ENCODE measurements at regions not wholly inside any gene's neighbourhood (a gene's known extent, or its start where the extent isn't known, plus 50 kb on each side); places are given as distances from the start of the nearest gene placed in this dataset.

- no peak for DNase-seq (ENCODE audit: low read depth in 2 of 2)
These were observed 504.0 kb downstream of the SHQ1 start for GRCh38 chr3:72344236-72344635.

GRCh38 chr3:72343078-72343477 lies 505.2 kb downstream of the SHQ1 start:
- peak in 1 of 2 donors; percentile 16 for DNase-seq (ENCODE audit: low read depth in 2 of 2)

GRCh38 chr3:72342450-72342849 lies 505.8 kb downstream of the SHQ1 start:
- DNase-seq (ENCODE audit: low read depth in 2 of 2): no peak

- no peak for DNase-seq (ENCODE audit: low read depth in 2 of 2)
These were observed 506.3 kb downstream of the SHQ1 start for GRCh38 chr3:72341920-72342319.

GRCh38 chr3:72341380-72341770 lies 506.9 kb downstream of the SHQ1 start:
- no peak for DNase-seq (ENCODE audit: low read depth in 2 of 2)

- DNase-seq (ENCODE audit: low read depth in 2 of 2): no peak
These were observed 507.5 kb downstream of the SHQ1 start for GRCh38 chr3:72340476-72341379.

GRCh38 chr3:72340056-72340455 lies 508.2 kb downstream of the SHQ1 start:
- DNase-seq (ENCODE audit: low read depth in 2 of 2): no peak

- DNase-seq (ENCODE audit: low read depth in 2 of 2): no peak
These were observed 508.6 kb downstream of the SHQ1 start for GRCh38 chr3:72339670-72340030.

GRCh38 chr3:72338942-72339669 lies 509.1 kb downstream of the SHQ1 start:
- DNase-seq (ENCODE audit: low read depth in 2 of 2): peak; percentile 25 to 62

- DNase-seq (ENCODE audit: low read depth in 2 of 2): peak in 1 of 2 donors; percentile 44
These were observed 509.9 kb downstream of the SHQ1 start for GRCh38 chr3:72338082-72338941.

- no peak for DNase-seq (ENCODE audit: low read depth in 2 of 2)
These were observed 510.8 kb downstream of the SHQ1 start for GRCh38 chr3:72337480-72337855.

- no peak for DNase-seq (ENCODE audit: low read depth in 2 of 2)
These were observed 511.3 kb downstream of the SHQ1 start for GRCh38 chr3:72336821-72337479.

GRCh38 chr3:72336114-72336651 lies 512.1 kb downstream of the SHQ1 start:
- no peak for DNase-seq (ENCODE audit: low read depth in 2 of 2)

GRCh38 chr3:72335458-72336095 lies 512.7 kb downstream of the SHQ1 start:
- no peak for DNase-seq (ENCODE audit: low read depth in 2 of 2)

GRCh38 chr3:72334681-72335457 lies 513.4 kb downstream of the SHQ1 start:
- DNase-seq (ENCODE audit: low read depth in 2 of 2): no peak

GRCh38 chr3:72332689-72333088 lies 515.6 kb downstream of the SHQ1 start:
- DNase-seq (ENCODE audit: low read depth in 2 of 2): no peak

- DNase-seq (ENCODE audit: low read depth in 2 of 2): no peak
These were observed 516.2 kb downstream of the SHQ1 start for GRCh38 chr3:72332036-72332435.

GRCh38 chr3:72331076-72331475 lies 517.2 kb downstream of the SHQ1 start:
- no peak for DNase-seq (ENCODE audit: low read depth in 2 of 2)

- DNase-seq (ENCODE audit: low read depth in 2 of 2): no peak
These were observed 518.9 kb downstream of the SHQ1 start for GRCh38 chr3:72329354-72329753.

GRCh38 chr3:72328755-72329277 lies 519.4 kb downstream of the SHQ1 start:
- DNase-seq (ENCODE audit: low read depth in 2 of 2): no peak

All from activated CD8-positive, alpha-beta memory T cell treated with anti-CD3 and anti-CD28 coated beads for 4 hours (primary cell).